22Rv1 (cell line): ENCODE measurements at regions not wholly inside any gene's neighbourhood (a gene's known extent, or its start where the extent isn't known, plus 50 kb on each side); places are given as distances from the start of the nearest gene placed in this dataset.

ENCODE experiments used
- CTCF ChIP-seq: fragments of 450-650 bp; IDR thresholded peaks from 2 replicates; pipeline ENCODE4 v1.5.1; 2017; ENCODE audit warnings: mild to moderate bottlenecking
- ZFX ChIP-seq: fragments of 450-650 bp; IDR thresholded peaks from 2 replicates; pipeline ENCODE4 v1.6.1; 2017; ENCODE audit warnings: antibody characterized with exemption, borderline replicate concordance

GRCh38 chr6:19995575-19996257 is 158.5 kb downstream of the ID4 start:
- TF ChIP-seq CTCF (no peak), ZFX (no peak)
